ENCODE measurements at regions not wholly inside any gene's neighbourhood (a gene's known extent, or its start where the extent isn't known, plus 50 kb on each side); places are given as distances from the start of the nearest gene placed in this dataset.

GRCh38 chr6:115717062-115717461 is 343.6 kb downstream of the FRK start:
- DNase-seq = no peak

DNA sequence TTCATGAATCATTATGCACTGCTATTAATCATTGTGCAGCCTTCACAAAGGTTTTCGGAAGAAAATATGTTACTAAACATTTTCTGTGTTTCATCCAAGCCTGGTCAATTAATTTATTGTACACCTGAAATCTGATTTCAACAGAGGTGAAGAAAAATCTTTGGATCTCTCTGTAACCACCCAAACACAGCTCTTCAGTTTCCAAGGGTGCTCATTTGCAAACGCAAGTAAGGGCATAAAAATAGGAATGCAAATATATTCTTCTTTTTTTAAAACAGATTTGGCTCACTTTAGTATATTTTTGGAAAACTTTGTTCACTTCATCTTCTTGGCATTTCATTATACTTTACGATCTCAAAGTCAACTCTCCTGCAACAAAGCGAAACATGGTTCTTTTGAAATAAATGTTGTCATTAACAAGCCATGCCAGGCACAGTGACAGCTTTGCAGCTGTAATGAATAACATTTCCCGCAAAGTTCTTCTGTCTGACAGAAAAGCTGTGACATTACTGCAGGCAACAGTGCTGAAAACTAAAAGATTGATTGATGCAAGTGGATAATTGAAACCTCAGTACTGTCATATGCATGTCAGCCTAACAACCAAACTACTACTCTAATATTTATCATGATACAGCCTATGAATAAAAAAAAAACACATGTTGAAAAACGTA is 348.3 kb downstream of the FRK start:
- DNase-seq = no peak

DNA sequence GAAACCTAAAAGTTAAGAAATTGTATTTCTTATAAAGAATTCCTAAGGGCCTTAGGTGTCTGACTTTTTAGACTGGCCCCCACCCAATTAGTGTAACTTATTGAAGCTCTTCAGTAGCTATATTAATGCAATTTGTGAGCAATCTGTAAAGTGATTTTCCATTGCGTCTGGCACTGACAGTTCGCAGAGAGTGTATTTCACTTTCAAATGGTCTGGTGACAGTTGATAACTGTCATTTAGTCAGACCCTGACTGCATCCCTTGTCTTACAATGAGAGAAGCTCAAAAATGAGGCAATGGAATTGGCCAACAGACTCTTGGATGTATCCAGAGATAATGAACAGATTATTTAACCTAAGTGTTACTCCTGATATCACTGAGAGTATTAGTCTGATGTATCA is 351.8 kb downstream of the FRK start:
- DNase-seq = no peak

DNA sequence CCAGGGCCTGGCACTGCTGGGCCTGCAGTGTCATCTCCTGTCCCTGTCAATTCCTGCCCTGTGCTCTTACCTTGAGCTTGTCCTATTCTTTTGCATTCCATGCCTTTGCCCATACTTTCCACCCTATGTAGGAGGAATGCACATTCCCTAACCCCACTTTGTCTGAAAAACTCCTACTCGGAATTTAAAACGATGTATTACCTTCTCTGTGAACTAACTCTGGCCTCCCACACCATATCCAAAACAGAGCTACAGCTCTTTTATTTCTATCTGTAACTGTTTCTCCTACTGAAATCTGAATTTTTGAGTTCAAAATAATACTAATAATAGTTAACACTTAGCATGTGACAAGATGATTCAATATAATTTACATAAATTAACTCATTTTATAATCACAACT is 353.7 kb downstream of the FRK start:
- no peak for DNase-seq

GRCh38 chr6:115706324-115706723 is 354.4 kb downstream of the FRK start:
- no peak for DNase-seq

- no peak for DNase-seq
Measured at GRCh38 chr6:115704028-115704427, 356.7 kb downstream of the FRK start.

DNA sequence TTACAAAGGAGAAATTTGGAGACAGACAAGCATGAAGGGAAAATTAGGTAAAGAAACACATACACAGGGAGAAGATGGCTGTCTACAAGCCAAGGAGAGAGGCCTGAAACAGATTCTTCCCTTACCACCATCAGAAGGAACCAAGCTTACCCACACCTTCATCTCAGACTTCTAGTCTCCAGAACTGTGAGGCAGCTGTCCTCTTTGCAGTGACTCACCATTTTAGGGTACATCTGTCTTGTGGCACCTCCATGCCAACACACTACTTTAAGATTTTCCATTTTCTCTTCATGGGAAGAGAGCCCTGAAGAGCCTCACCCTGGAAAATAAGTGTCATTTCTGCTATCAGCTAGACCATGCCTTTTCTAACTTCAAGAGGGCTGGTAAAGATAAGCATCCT is 369.3 kb downstream of the FRK start:
- no peak for DNase-seq

DNA sequence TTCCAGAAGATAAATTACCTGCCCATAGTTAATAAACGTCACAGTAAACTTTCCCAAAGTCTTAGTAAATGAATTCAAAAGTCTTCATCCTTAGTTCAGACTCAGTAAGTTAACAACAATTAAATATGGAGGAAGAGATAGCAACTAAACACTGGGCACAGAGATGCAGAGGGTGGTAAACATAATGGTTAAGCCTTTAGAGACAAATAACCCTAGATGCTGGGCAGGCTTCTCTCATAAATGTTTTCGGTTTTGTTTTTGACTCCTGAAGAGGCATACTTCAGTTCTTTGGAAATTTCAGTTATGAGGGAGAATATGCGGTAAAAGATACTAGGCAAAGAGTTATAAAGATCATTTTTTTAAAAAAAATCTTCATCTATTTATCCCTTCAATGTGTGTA is 369.8 kb downstream of the FRK start:
- DNase-seq = no peak

DNA sequence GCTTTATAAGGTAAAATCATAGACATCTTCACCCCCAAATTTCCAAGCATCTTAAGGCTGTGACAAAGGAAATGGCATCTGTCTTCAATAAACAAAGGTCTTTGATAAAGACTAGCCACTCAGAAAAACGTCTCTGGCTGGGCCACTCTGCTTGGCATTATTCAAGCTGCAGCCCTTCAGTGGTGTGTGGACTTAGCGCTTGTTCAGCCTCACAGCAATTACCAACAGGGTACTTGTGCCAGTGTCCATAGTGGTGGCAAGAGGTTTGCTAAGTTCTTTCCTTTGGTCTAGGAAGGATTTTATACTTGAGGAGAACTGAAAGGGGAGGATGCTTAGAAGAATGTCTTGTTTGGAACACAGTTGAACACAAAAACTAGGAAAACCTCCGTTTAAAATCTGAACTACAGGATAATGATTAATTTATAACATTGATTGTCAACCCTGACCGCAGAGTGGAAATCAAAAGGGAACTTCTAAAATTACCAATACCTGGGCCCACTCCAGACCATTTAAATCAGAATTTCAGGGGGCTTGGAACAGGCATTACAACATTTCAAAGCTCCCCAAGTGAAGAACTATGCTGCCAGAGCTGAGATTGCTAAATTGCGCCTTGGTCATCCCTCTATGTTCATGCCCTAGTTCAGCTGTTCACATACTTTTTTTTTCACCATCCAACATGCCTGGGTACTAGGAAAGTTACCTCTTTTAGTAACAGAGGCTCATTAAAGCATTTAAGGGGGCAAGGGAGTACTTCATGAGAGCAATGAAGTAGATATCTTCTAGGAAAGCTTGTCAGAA is 378.5 kb downstream of the FRK start:
- no peak for DNase-seq

DNA sequence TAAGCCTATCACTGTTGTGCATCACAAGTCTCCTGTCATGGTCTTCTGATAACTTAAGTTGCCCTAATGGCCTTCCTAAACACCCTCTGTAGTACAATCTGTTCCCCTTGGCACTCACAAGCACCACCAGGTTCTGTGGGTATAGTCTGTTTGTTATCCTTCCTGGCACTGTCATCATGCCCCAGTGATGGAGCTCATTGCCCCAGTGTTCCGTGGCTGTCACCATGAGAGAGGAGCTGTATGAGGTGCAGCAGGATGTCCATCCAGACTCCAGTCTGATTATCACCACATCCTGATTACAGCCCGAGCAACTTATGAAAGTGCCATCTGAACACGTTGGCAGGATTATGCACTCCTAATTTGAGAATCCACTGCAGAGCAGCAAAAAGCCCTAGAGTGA is 380.1 kb downstream of the FRK start:
- DNase-seq = no peak

- DNase-seq = no peak
Measured at GRCh38 chr6:115677198-115677597, 383.5 kb downstream of the FRK start.

- DNase-seq = no peak
Measured at GRCh38 chr6:115675443-115675842, 385.2 kb downstream of the FRK start.

DNA sequence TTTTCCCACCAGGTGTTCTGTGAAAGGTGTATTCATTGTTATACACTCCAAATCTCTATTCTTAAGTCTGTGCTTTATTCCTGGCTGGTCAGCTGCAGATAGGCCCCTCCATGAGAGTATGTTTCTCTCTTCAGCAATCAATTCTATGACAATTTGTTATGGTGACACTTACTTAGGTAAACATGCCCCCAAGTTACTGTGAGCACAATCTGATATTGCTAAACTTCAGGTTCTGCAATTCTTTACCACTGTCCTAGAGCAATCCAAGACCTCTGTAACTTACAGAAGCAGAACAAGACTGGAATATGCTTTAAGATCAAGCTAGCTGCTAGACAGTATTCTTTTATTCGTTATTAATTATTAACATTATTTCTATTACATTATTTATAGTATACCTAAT is 391.9 kb downstream of the FRK start:
- no peak for DNase-seq

- DNase-seq = no peak
Measured at GRCh38 chr6:115668211-115668610, 392.5 kb downstream of the FRK start.

- DNase-seq = no peak
Measured at GRCh38 chr6:115667478-115668026, 393.1 kb downstream of the FRK start.

DNA sequence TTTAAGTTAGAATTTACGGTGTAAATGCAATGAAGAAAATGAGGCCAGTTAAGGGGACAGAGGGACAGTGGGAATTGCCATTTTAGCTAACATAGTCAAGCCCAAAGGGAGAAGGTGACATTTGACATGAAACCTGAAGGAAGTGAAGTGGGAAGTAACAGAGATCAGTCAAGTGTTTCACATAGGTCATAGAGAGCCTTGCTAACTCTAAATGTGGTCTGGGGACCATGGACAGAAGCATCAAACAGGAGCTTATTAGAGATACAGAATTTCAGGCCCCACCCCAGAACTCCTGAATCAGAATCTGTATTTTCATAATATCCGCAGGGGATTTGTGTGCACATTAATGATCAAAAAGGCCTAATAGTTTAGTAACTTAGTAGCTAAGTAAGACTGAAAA is 393.7 kb downstream of the FRK start:
- no peak for DNase-seq

DNA sequence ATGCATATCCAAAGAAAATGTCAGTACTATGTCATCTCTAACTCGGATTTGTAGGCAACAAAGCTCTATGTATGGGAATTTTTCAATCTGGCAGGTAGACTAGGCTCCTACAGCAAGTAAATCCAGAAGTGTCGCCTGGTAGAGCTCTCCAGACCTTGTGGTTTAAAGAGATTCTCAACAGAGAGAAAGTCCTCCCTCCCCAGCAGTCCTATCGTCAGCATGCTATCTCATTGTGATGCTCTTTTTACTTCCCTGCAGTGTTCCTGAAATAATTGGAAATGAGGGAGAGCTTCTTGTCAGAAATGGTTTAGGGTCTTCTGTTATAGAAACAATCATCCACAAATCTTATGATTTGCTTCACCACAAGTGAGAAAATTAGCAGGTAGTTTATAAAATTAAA is 395.4 kb downstream of the FRK start:
- no peak for DNase-seq

DNA sequence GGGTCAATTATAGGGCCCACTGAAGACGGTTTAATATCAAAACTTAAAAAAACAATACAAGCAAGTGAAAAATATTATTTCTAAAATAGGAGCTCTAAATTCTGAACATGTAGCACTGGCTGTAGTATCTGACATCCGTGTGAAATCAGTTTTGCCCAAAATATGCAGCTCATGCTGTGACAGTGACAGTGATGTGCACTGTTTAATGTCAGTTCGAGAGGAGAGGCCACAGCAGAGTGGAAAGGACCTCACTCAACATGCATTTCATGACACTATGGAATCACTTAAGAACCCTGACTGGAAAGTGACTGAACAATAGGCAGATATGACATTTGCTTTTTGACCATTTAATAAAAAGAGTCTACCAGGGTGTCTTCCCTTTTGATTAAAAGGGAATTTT is 397.0 kb downstream of the FRK start:
- DNase-seq = no peak

- no peak for DNase-seq
Measured at GRCh38 chr6:115643762-115644161, 416.9 kb downstream of the FRK start.

GRCh38 chr6:115634887-115635286 is 425.8 kb downstream of the FRK start:
- DNase-seq = no peak

- no peak for DNase-seq
Measured at GRCh38 chr6:115634131-115634530, 426.6 kb downstream of the FRK start.

DNA sequence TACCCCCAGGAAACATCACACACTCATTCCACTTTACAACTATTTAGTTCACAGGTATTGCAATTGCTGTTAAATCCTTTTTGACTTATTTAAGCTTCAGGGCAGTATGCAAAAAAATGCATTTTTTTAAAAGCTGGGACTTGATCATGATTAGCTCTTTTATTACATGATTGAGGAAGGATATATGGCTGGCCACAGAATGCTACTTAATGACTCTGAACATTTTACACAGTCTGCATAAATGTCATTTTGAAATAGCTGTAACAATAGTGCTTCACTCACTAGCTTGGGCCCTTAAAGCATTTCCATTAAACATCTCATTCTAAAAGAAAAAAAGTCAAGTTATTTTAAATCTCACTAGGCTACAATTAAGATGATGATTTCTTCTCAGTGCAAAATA is 429.7 kb downstream of the FRK start:
- DNase-seq = no peak

DNA sequence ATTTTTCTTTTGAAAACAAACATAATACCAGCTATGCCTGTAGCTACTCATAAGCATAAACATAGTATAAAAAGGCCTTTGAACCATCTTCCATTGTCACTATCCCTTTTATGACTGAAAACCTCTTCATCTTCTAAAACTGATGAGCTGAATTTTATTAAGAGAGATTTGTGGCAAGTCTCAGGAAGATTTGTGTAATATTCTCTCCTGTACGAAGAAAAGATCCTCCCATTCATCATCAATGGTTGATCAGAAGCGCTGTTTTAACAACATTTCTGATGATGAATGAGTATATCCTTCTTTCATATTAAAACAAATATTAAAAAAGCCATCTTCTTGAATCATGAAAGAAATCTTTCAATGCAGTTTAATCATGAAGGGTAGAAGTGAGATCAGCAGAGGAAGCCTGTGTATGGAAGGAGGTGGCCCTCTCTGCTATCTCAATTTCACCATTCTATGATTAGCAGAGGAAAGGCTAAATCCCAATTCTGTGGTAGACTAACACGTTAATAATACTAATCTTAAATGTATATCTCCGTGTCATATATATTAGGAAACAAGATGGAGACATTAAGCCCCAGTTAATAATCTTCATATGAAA is 430.2 kb downstream of the FRK start:
- DNase-seq = no peak

GRCh38 chr6:115629415-115629814 is 431.3 kb downstream of the FRK start:
- DNase-seq = no peak
